Suprapubic skin (tissue), 4 donors: ENCODE measurements at regions not wholly inside any gene's neighbourhood (a gene's known extent, or its start where the extent isn't known, plus 50 kb on each side); places are given as distances from the start of the nearest gene placed in this dataset.

Experiments used
- DNase-seq, 2 donors: peaks; one replicate each; pipeline ENCODE4 v3.0.0-alpha.2; 2019; ENCODE audit warnings: low spot score in 2 of 2
- H3K27ac ChIP-seq: fragments of 200-600 bp; sonication (generic); one replicate; pipeline ENCODE4 v1.5.1; 2019
- H3K27me3 ChIP-seq: fragments of 200-600 bp; sonication (generic); one replicate; pipeline ENCODE4 v1.5.1; 2019
- H3K36me3 ChIP-seq: fragments of 200-600 bp; sonication (generic); one replicate; pipeline ENCODE4 v1.5.1; 2019
- H3K4me1 ChIP-seq: fragments of 200-600 bp; sonication (generic); one replicate; pipeline ENCODE4 v1.5.1; 2019
- H3K4me3 ChIP-seq: fragments of 200-600 bp; sonication (generic); one replicate; pipeline ENCODE4 v1.5.1; 2019; ENCODE audit warnings: mild to moderate bottlenecking
- H3K9me3 ChIP-seq: fragments of 200-600 bp; sonication (generic); one replicate; pipeline ENCODE4 v1.5.1; 2019
- EP300 ChIP-seq: sonication (generic); formaldehyde crosslinking; IDR thresholded peaks from one replicate; pipeline ENCODE4 v1.6.1; 2017; ENCODE audit warnings: antibody characterized with exemption
- POLR2A ChIP-seq, 2 donors: fragments of 450-650 bp; IDR thresholded peaks; one replicate each; pipeline ENCODE4 v1.6.1; 2017; ENCODE audit warnings: antibody characterized with exemption in 2 of 2, mild to moderate bottlenecking in 2 of 2, moderate library complexity in 2 of 2
- POLR2AphosphoS5 ChIP-seq, 3 donors: sonication (generic); formaldehyde crosslinking; IDR thresholded peaks; one replicate each; pipeline ENCODE4 v1.6.1; 2017; ENCODE audit warnings: antibody characterized with exemption in 3 of 3
- WGBS: methylation state at CpG from one replicate; pipeline ENCODE4 v1.1.5; 2018; 5-methylcytosine and 5-hydroxymethylcytosine counted together
- TF ChIP-seq, protein P1 (sequence below), 2 donors: fragments of 200-600 bp in 1 of 2; fragments of 450-650 bp in 1 of 2; sonication (generic) in 1 of 2; IDR thresholded peaks; one replicate each; pipeline ENCODE4 v1.5.1; 2016 to 2019; ENCODE audit warnings: antibody characterized with exemption in 2 of 2, mild to moderate bottlenecking in 1 of 2, moderate library complexity in 1 of 2

DNA sequence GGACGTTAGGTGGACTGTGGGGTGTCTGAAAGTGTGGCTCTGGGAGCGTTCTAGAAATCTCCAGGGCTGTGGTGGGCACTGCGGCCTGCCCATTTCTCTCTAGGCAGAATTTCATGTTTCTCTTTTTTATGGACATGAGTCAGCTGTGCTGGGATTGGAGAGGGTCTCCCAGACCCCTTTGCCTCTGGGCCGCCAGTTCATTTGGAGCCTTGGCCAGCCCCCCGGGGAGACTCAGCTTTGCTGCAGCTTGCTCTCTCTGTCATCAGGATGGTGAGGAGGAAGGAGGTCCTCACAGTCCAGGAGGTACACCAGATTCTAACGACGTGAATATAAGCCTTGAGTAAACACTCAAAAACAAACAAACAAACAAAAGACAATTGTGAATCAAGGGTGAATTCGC lies 149.6 kb upstream of the RGMA start:
- TF ChIP-seq POLR2AphosphoS5 (IDR thresholded peaks at IDR 0.05) (no peak), POLR2A (IDR thresholded peaks at IDR 0.05) (no peak), EP300 (no peak)
- TF ChIP-seq, protein P1, sequence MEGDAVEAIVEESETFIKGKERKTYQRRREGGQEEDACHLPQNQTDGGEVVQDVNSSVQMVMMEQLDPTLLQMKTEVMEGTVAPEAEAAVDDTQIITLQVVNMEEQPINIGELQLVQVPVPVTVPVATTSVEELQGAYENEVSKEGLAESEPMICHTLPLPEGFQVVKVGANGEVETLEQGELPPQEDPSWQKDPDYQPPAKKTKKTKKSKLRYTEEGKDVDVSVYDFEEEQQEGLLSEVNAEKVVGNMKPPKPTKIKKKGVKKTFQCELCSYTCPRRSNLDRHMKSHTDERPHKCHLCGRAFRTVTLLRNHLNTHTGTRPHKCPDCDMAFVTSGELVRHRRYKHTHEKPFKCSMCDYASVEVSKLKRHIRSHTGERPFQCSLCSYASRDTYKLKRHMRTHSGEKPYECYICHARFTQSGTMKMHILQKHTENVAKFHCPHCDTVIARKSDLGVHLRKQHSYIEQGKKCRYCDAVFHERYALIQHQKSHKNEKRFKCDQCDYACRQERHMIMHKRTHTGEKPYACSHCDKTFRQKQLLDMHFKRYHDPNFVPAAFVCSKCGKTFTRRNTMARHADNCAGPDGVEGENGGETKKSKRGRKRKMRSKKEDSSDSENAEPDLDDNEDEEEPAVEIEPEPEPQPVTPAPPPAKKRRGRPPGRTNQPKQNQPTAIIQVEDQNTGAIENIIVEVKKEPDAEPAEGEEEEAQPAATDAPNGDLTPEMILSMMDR (IDR thresholded peaks at IDR 0.05) = no peak
- Histone ChIP-seq H3K27ac (no peak overlapping the region), H3K4me1 (no peaks in the 10 kb centered on the region), H3K27me3 (no peaks in the 10 kb centered on the region), H3K4me3 (no peak overlapping the region), H3K9me3 (no peaks in the 10 kb centered on the region), H3K36me3 (no peaks in the 10 kb centered on the region)
- WGBS = 87% methylated on average over 8 of the region's 8 CpGs
- no peak for DNase-seq

DNA sequence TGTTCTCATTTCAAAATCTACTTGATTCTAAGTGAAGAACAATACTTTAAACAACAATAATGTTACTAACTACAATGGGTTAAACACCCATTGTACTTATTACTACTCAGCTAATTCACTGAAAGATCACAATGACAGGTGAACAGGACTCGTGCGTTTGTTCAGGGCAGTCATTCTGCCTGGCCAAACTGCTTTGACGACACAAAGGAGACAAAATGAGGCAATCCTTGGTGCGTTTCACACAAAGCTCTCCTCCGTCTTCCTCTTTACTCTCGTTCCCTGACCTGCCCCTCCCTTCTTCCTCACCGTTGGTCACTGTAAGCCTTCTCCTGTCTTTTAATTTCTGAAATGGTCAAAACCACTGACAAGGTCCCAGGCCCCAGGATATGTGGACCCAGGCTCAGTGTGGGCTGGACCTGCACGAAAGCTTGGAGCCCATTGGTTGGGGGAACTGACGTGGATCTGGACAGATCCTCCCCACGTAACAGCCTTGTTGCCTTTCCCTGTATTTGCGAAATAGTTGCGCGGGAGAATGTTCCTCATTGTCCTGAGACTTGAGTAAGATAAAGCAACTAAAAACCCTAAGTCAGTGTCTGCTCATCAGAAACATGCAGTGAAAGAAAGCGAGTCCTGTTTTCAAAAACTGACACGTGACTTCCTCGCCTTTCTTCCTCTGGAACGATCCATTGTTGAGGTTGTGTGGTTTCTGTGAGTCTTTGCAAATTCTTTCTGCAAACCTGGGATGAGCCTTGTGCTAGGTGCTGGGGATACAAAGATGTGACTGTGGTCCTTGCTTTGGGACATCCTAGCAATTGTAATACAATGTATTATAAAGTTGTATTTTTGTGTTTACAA lies 147.1 kb upstream of the RGMA start:
- Histone ChIP-seq H3K4me1 (no peaks in the 10 kb centered on the region), H3K27me3 (no peaks in the 10 kb centered on the region), H3K27ac (no peak overlapping the region), H3K4me3 (no peak overlapping the region), H3K9me3 (no peaks in the 10 kb centered on the region), H3K36me3 (no peaks in the 10 kb centered on the region)
- WGBS = 75% methylated on average over 17 of the region's 17 CpGs
- TF ChIP-seq POLR2AphosphoS5 (IDR thresholded peaks at IDR 0.05) (no peak), POLR2A (IDR thresholded peaks at IDR 0.05) (no peak), EP300 (no peak)
- TF ChIP-seq, protein P1 (IDR thresholded peaks at IDR 0.05) = no peak
- no peak for DNase-seq

DNA sequence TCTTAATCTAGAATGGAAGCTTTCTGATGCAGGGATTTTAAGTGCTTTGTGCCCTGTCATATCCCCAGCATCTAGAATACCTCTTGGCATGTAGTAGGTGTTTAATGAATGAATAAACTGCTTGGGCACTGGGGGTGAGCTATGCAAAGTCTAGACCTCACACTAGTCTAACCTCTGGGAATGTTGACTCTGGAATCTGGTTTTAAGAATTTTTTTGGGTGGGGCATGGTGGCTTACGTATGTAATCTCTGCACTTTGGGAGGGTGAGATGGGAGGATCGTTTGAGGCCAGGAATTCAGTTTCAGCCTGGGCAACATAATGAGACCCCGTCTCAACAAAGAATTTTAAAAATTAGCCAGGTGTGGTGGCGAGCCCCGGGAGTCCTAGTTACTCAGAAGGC lies 146.3 kb upstream of the RGMA start:
- Histone ChIP-seq H3K9me3 (no peaks in the 10 kb centered on the region), H3K4me3 (no peak overlapping the region), H3K27ac (no peak overlapping the region), H3K36me3 (no peaks in the 10 kb centered on the region), H3K4me1 (no peaks in the 10 kb centered on the region), H3K27me3 (no peaks in the 10 kb centered on the region)
- 63% methylated on average over 5 of the region's 5 CpGs for WGBS
- DNase-seq = no peak
- TF ChIP-seq EP300 (no peak), POLR2AphosphoS5 (IDR thresholded peaks at IDR 0.05) (no peak), POLR2A (IDR thresholded peaks at IDR 0.05) (no peak)
- TF ChIP-seq, protein P1 (IDR thresholded peaks at IDR 0.05) = no peak

DNA sequence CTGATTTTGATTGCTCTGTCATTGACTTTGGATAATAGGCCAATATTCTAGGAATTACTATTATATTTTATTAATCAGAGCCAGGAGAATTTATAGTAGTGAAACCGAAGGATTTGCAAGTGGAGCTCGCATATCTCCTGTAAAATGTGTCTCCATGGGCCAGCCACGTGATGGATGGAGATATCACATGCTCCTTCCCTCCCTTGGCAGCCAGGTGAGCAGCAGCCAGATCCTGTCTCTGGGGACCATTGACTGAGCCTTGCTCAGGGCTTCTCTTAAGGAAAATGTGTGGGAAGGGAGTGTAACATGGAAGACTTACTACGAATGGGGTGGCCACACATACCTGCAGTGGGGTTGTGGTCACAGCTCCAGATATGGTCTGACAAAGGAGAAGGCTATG lies 144.7 kb upstream of the RGMA start:
- H3K4me3 ChIP-seq = no peak overlapping the region
- no peaks in the 10 kb centered on the region for H3K9me3 ChIP-seq
- H3K27ac ChIP-seq = no peak overlapping the region
- no peaks in the 10 kb centered on the region for H3K4me1 ChIP-seq
- WGBS = 98% methylated on average over 4 of the region's 4 CpGs
- no peaks in the 10 kb centered on the region for H3K36me3 ChIP-seq
- TF ChIP-seq POLR2A (IDR thresholded peaks at IDR 0.05) (no peak), EP300 (no peak), POLR2AphosphoS5 (IDR thresholded peaks at IDR 0.05) (no peak)
- TF ChIP-seq, protein P1 (IDR thresholded peaks at IDR 0.05) = no peak
- H3K27me3 ChIP-seq = no peaks in the 10 kb centered on the region
- DNase-seq = no peak

DNA sequence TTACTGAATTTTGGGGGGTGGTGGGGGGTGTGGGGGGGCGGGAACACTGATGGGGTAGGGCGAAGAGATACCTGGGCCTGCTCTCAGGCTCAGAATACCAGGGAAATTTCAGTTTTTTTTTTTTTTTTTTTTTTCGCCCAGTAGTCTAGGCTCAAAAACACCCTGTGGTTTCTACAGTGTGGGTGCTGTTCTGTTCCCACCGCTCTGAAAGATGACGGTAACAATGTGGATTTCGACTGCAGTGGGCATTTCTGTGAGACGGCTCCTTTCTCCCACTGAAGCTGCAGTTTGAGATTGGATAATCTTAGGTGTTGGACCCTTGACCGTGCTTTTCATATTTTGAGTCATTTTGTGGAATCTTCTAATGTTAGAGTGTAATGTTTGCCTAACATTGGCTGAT lies 143.8 kb upstream of the RGMA start:
- H3K36me3 ChIP-seq = no peaks in the 10 kb centered on the region
- TF ChIP-seq EP300 (no peak), POLR2AphosphoS5 (IDR thresholded peaks at IDR 0.05) (no peak), POLR2A (IDR thresholded peaks at IDR 0.05) (no peak)
- TF ChIP-seq, protein P1 (IDR thresholded peaks at IDR 0.05) = no peak
- no peak overlapping the region for H3K27ac ChIP-seq
- H3K9me3 ChIP-seq = no peaks in the 10 kb centered on the region
- DNase-seq = no peak
- no peaks in the 10 kb centered on the region for H3K27me3 ChIP-seq
- 86% methylated on average over 8 of the region's 8 CpGs for WGBS
- H3K4me1 ChIP-seq = no peaks in the 10 kb centered on the region
- H3K4me3 ChIP-seq = no peak overlapping the region
